Liver (tissue), 8 donors: ENCODE measurements at regions not wholly inside any gene's neighbourhood (a gene's known extent, or its start where the extent isn't known, plus 50 kb on each side); places are given as distances from the start of the nearest gene placed in this dataset.
"Not testable (repeated sequence)": the region's sequence is repeated elsewhere in the genome, so short reads cannot be mapped to it uniquely, and the experiment has no call there.

Experiments
- DNase-seq: peaks from one replicate; pipeline ENCODE4 v3.0.0-alpha.2; 2017; ENCODE audit warnings: low spot score
- H3K27ac ChIP-seq, 2 donors: one replicate each; pipeline ENCODE4 v1.7.0; 2013; ENCODE audit warnings: inconsistent platforms in 2 of 2, low read length in 2 of 2, control low read depth in 1 of 2, low read depth in 1 of 2, mild to moderate bottlenecking in 1 of 2
- H3K27me3 ChIP-seq, 4 donors: one replicate each; pipeline versions ENCODE4 v1.6.1 to v1.7.0; 2013; ENCODE audit warnings: low read length in 3 of 4, inconsistent platforms in 1 of 4, mild to moderate bottlenecking in 1 of 4, moderate library complexity in 1 of 4; ENCODE audit not compliant: control insufficient read depth in 4 of 4, insufficient read depth in 4 of 4
- H3K36me3 ChIP-seq, 4 donors: one replicate each; pipeline versions ENCODE4 v1.6.1 to v1.7.0; 2013; ENCODE audit warnings: low read length in 3 of 4, mild to moderate bottlenecking in 3 of 4, low read depth in 1 of 4, moderate library complexity in 1 of 4; ENCODE audit not compliant: control insufficient read depth in 4 of 4, insufficient read depth in 3 of 4
- H3K4me1 ChIP-seq, 4 donors: one replicate each; pipeline versions ENCODE4 v1.6.1 to v1.7.0; 2013; ENCODE audit warnings: low read length in 3 of 4, mild to moderate bottlenecking in 3 of 4, moderate library complexity in 1 of 4; ENCODE audit not compliant: control insufficient read depth in 4 of 4, insufficient read depth in 4 of 4
- H3K4me3 ChIP-seq, 3 donors: one replicate each; pipeline versions ENCODE4 v1.6.1 to v1.7.0; 2013; ENCODE audit warnings: low read length in 3 of 3, control low read depth in 1 of 3, low read depth in 1 of 3, mild to moderate bottlenecking in 1 of 3
- H3K9ac ChIP-seq, 2 donors: one replicate each; pipeline ENCODE4 v1.7.0; 2013; ENCODE audit warnings: low read length in 2 of 2, mild to moderate bottlenecking in 2 of 2, moderate library complexity in 2 of 2, control low read depth in 1 of 2, low read depth in 1 of 2
- H3K9me3 ChIP-seq, 4 donors: one replicate each; pipeline versions ENCODE4 v1.6.1 to v1.7.0; 2013; ENCODE audit warnings: low read length in 3 of 4; ENCODE audit not compliant: control insufficient read depth in 4 of 4
- ATF3 ChIP-seq: IDR thresholded peaks from 2 replicates; pipeline ENCODE4 v1.6.1; 2016; ENCODE audit warnings: antibody characterized with exemption
- CTCF ChIP-seq: fragments of 150-350 bp; IDR thresholded peaks from 2 replicates; pipeline ENCODE4 v1.5.1; 2017; ENCODE audit warnings: improper control_type of control experiment, low read depth, low read length; ENCODE audit not compliant: missing input control
- EGR1 ChIP-seq, 2 donors: IDR thresholded peaks; 2 replicates each; pipeline ENCODE4 v1.6.1; 2016 to 2018; ENCODE audit warnings: antibody characterized with exemption in 2 of 2, low read depth in 2 of 2
- FOXA1 ChIP-seq: IDR thresholded peaks from 2 replicates; pipeline ENCODE4 v1.6.1; 2016; ENCODE audit warnings: antibody characterized with exemption
- FOXA2 ChIP-seq: IDR thresholded peaks from 2 replicates; pipeline ENCODE4 v1.6.1; 2016; ENCODE audit warnings: antibody characterized with exemption
- GABPA ChIP-seq, 2 donors: IDR thresholded peaks in 1 of 2; conservative IDR thresholded peaks in 1 of 2; 2 replicates each; pipeline ENCODE4 v1.6.1; 2016; ENCODE audit warnings: antibody characterized with exemption in 2 of 2, mild to moderate bottlenecking in 1 of 2, moderate library complexity in 1 of 2
- HNF4A ChIP-seq, 2 donors: conservative IDR thresholded peaks; 2 replicates each; pipeline ENCODE4 v1.6.1; 2016; ENCODE audit warnings: antibody characterized with exemption in 2 of 2, mild to moderate bottlenecking in 2 of 2
- HNF4G ChIP-seq: IDR thresholded peaks from 2 replicates; pipeline ENCODE4 v1.6.1; 2016; ENCODE audit warnings: antibody characterized with exemption
- JUND ChIP-seq, 2 donors: IDR thresholded peaks; 2 replicates each; pipeline ENCODE4 v1.6.1; 2016; ENCODE audit warnings: antibody characterized with exemption in 2 of 2
- MAX ChIP-seq: IDR thresholded peaks from 2 replicates; pipeline ENCODE4 v1.6.1; 2016; ENCODE audit warnings: antibody characterized with exemption
- NR2F2 ChIP-seq: IDR thresholded peaks from 2 replicates; pipeline ENCODE4 v1.6.1; 2016; ENCODE audit warnings: antibody characterized with exemption
- RAD21 ChIP-seq, 2 donors: IDR thresholded peaks; 2 replicates each; pipeline ENCODE4 v1.6.1; 2016; ENCODE audit warnings: antibody characterized with exemption in 2 of 2, mild to moderate bottlenecking in 2 of 2
- REST ChIP-seq: IDR thresholded peaks from 2 replicates; pipeline ENCODE4 v1.6.1; 2016; ENCODE audit warnings: antibody characterized with exemption, mild to moderate bottlenecking
- RXRA ChIP-seq, 2 donors: IDR thresholded peaks; 2 replicates each; pipeline ENCODE4 v1.6.1; 2017 to 2018; ENCODE audit warnings: antibody characterized with exemption in 2 of 2, mild to moderate bottlenecking in 1 of 2
- SP1 ChIP-seq: IDR thresholded peaks from 2 replicates; pipeline ENCODE4 v1.6.1; 2018; ENCODE audit warnings: antibody characterized with exemption, mild to moderate bottlenecking
- TAF1 ChIP-seq: conservative IDR thresholded peaks from 2 replicates; pipeline ENCODE4 v1.6.1; 2016; ENCODE audit warnings: antibody characterized with exemption, mild to moderate bottlenecking
- YY1 ChIP-seq: IDR thresholded peaks from 2 replicates; pipeline ENCODE4 v1.6.1; 2016; ENCODE audit warnings: antibody characterized with exemption, mild to moderate bottlenecking
- ZBTB33 ChIP-seq: IDR thresholded peaks from 2 replicates; pipeline ENCODE4 v1.6.1; 2016; ENCODE audit warnings: antibody characterized with exemption
- WGBS: extraction: QIAGEN DNeasy Blood & Tissue Kit; methylation state at CpG from one replicate; pipeline ENCODE4 v1.1.7; 2013; 5-methylcytosine and 5-hydroxymethylcytosine counted together
- donor health status: healthy.
- donor health status: healthy.
- donor health status: healthy.
- donor health status: healthy.
- donor health status: healthy.

- TF ChIP-seq TAF1 (no peak), RAD21 (IDR thresholded peaks at IDR 0.05) (no peak), CTCF (no peak), YY1 (no peak), FOXA1 (no peak), FOXA2 (no peak), EGR1 (IDR thresholded peaks at IDR 0.05; ENCODE audit: low read depth in 2 of 2) (no peak), HNF4G (no peak)
- no peaks in the 10 kb centered on the region for H3K36me3 ChIP-seq
- H3K4me1 ChIP-seq = no peaks in the 10 kb centered on the region
- DNase-seq = no peak
- no peaks in the 10 kb centered on the region for H3K27me3 ChIP-seq
- no peak overlapping the region for H3K27ac ChIP-seq
- no peak overlapping the region for H3K4me3 ChIP-seq
- H3K9ac ChIP-seq = no peak overlapping the region
- H3K9me3 ChIP-seq = no peaks in the 10 kb centered on the region
Measured at GRCh38 chr22:23467721-23468294, 112.3 kb downstream of the IGLL1 start.

- no peak overlapping the region for H3K4me3 ChIP-seq
- 94% methylated on average over 7 of the region's 7 CpGs for WGBS
- TF ChIP-seq ATF3 = no peak
- TF ChIP-seq REST = no peak
- TF ChIP-seq FOXA1 = no peak
- no peak for TF ChIP-seq EGR1 (IDR thresholded peaks at IDR 0.05; ENCODE audit: low read depth in 2 of 2)
- TF ChIP-seq RXRA (IDR thresholded peaks at IDR 0.05) = no peak
- TF ChIP-seq FOXA2 = no peak
- no peak for TF ChIP-seq HNF4A (conservative IDR thresholded peaks at IDR 0.05)
- no peak for TF ChIP-seq RAD21 (IDR thresholded peaks at IDR 0.05)
- no peak for TF ChIP-seq YY1
- no peak for TF ChIP-seq SP1
- TF ChIP-seq HNF4G = no peak
- no peak for TF ChIP-seq GABPA (IDR thresholded peaks at IDR 0.05 in 1 of 2, conservative IDR thresholded peaks at IDR 0.05 in 1 of 2)
- no peak for TF ChIP-seq MAX
- no peak for TF ChIP-seq CTCF
- TF ChIP-seq TAF1 = no peak
- TF ChIP-seq ZBTB33 = no peak
- TF ChIP-seq NR2F2 = no peak
- no peak for TF ChIP-seq JUND (IDR thresholded peaks at IDR 0.05)
- H3K9me3 ChIP-seq = no peaks in the 10 kb centered on the region
- no peaks in the 10 kb centered on the region for H3K27me3 ChIP-seq
- no peak overlapping the region for H3K9ac ChIP-seq
- no peaks in the 10 kb centered on the region for H3K36me3 ChIP-seq
- no peak for DNase-seq
- H3K4me1 ChIP-seq = no peaks in the 10 kb centered on the region
- H3K27ac ChIP-seq = no peak overlapping the region
Measured at GRCh38 chr22:23466351-23466750, 113.7 kb downstream of the IGLL1 start.

- not testable (repeated sequence) for H3K4me3 ChIP-seq, H3K27ac ChIP-seq, H3K27me3 ChIP-seq, H3K9ac ChIP-seq, H3K9me3 ChIP-seq, DNase-seq, H3K4me1 ChIP-seq, H3K36me3 ChIP-seq
- 78% methylated on average over 6 of the region's 6 CpGs for WGBS
Measured at GRCh38 chr22:23464796-23465195, 115.3 kb downstream of the IGLL1 start.
